Stimulated activated CD8-positive, alpha-beta memory T cell treated with anti-CD3 and anti-CD28 coated beads, Interleukin-15, amount 100 ng/mL, for 1 hour (primary cell): ENCODE measurements at regions not wholly inside any gene's neighbourhood (a gene's known extent, or its start where the extent isn't known, plus 50 kb on each side); places are given as distances from the start of the nearest gene placed in this dataset.

Experiments
- DNase-seq: peaks from one replicate; pipeline ENCODE4 v3.0.0-alpha.2; 2020; ENCODE audit warnings: low read depth

DNA sequence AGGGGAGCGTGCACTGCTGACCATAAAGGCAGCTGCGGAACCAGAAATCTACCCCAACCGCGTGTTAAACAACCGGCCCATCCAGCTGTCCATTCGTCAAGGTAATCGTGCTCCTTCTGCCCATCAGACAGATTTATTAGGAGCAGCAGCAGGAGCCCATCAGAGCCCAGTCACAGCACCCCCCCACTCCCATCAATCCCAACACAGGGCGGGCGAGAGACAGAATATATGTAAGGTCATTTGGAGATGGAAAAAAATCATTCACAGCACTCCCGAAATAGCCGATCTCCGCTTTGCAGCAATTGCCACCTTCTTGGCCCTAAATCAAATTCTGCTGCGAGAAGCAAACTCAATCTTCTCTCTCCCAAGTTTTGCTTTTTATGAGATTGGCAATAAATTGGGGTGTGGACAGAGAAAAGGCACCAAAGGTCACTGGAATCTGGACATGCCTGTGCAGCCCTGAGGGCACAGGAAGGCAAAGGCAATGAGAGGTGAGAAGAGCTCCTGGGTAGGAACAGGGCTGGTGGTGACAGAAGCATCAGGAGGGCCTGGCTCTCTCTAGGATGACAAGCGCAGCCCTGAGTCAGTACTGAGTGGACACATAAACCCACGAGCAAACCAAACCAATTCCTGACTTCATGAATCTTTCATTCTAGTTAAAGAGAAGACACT is 145.0 kb upstream of the ZMIZ1 start:
- DNase-seq = no peak

DNA sequence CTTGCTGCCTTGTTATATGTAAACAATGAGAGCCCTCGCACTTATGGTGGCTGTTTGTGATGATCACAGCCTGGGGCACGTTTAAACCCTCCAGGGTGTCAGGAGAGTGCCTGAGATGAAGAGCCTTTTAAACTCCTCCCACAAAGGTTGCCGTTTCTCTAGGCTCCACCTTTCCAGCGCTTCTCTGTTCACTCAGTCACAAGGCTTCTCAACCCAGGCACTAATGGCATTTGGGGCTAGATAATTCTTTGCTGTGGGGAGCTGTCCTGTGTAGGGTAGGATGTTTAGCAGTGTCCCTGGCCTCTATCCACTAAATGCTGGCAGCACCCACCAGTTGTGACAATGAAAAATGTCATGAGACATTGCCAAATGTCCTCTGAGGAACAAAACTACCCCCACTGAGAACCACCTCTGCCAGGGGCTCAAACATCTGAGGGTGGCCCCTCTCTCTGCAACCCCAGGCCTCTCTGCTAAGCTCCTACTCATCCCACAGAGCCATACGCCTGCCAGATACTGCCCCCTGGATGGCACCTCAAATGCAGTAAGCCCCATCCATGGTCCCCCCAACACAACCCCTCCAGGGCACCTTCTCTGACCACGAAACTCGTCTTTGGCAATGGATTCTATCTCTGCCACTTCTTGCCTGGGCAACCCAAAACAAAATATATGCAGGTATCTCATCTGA is 144.3 kb upstream of the ZMIZ1 start:
- no peak for DNase-seq

DNA sequence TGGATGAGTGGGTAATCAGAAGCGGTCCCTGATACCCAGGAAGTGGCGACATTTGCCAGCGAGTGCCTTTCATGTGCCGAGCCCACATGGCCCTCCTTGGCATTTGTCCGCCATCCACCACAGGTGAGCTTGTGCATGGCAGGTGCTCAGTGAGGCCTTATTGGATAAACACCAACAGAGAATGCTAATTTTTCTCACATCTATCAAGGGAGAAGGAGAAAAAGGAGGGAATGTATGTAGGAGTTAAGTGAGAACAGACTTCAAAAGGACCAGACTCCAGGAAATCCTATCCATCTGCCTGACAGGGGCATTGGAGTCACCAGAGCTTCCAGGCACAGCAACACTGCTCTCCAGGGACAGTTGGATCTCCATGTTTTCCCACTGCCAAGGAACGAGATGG is 143.5 kb upstream of the ZMIZ1 start:
- DNase-seq = no peak

DNA sequence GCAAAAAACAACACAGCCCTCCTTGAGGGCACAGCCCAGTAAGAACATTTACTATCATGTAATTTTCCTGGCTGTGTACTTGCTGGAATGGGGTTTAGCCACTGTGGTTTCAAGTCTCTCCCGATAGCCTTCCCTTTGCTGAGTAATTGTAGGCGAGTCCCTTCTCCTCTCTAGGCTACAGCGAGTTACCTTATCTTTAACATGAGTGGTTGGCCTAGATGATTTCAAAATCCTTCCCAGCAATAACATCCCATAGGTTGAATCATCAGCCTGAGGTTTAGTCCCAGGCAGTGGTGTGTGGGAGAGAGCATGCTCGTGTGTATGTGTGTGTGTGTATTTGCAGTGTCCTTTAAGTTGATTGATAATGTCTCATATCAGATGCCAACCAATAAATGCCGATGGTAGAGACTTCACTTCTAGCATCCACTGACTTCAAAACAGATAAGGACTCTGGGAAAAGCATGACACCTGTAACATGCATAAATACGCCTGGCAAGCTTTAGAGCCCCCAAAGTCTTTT is 142.9 kb upstream of the ZMIZ1 start:
- DNase-seq = no peak

DNA sequence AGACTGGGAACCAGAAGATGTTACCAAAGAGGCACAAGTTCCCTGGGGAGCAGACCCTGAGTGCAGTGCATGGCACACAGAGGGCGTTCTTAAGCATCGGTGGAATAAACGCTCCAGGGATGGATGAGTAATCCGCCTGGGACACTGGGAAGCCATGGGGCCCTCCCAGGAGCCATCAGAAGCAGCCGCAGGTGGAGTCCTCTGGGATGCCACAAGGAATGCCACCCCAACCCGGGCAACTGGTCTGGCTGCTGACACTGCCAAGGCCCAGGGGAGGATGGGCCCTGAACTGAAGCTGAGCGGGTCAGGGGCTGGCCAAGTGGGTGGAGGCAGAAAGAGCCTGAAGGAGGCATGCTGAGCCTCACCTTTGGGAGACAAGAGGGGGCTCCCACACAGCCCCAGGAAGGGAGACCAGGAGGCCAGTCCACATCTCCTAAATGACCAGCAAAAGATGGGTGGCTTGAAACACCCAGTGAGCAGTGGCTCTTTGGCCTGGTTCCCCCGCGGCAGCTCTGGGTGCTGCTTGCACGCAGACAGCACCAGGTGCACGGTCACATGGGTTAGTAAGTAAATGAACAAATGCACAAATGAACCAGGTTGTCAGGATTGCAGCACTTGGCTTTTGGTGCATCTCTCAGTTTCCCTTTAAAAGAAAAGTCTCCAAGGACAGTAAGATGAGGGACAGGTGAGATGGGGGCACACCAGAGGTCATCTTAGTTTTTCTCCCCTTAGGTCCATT is 141.3 kb upstream of the ZMIZ1 start:
- DNase-seq = no peak

DNA sequence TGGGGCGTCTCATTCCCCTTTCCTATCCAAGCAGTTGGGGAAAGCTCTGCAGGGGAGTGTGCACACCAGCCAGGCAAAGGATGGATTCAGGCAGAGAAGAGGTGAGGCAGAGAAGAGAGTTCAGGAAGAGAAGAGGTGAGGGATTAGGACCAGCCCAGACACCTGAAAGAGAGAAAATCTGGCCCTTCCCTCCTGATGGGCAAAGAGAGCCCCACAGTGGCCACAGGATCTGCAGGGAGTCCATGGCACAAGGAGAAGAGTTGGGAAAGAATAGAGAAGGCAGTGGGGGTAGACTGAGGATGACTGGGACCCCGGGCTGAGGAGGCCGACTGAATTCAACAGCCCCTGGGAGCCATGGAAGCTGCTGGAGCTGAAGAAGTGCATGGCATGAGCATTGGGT is 140.4 kb upstream of the ZMIZ1 start:
- DNase-seq = no peak

DNA sequence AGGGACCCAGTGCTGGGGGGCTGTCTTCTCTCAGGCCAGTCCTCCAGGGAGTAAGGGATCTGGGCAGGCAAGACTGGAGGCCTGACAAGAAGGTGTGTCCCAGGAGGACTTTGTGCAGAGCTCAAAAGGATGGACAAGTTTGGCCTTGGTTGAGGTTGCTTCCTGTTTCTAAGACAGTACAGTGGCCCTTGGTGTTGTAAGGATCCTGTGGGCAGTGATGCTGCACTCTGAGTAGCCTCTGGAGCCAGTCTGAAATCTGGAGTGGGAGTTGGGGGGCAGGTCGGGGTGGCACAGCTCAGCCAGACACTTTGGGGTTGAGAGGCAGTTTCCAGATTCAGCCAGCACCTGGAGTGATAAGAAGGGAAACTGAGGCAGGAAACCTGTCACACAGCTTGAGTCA is 139.2 kb upstream of the ZMIZ1 start:
- DNase-seq = no peak

DNA sequence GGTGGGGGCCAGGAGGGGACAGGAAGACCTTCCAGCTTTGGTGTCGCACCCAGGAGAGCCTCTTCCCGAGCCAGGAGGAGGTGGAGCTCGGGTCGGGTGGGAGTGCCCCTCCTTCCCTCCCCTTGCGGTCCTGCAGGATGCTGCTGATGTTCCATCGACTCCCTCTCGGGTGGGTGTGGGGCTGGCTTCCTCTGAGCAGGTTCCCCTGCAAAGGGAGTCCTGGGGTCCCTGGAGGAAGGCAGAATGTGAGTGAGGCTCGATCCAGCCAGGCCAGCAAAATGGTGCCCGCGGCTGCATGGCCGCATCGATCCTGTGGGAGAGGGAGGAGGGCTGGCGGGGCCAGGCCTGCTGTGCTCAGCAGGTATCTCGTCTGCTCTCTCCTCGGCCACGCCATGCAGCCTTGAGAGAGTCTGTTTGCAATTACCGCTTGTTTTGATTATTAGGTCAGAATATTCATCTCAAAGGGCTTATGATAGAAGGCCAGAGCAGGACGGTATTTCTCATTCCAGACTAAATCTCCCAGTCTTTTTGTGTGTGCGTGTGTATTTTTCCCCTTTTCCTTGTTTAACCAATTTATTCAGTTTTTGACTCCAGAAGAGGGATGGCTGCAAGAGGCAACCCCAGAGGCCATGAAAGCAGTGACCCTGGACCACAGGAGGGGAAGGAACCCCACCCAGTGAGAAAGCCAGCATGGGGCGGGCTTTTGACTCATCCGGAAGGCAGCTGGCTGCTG is 137.3 kb upstream of the ZMIZ1 start:
- no peak for DNase-seq

DNA sequence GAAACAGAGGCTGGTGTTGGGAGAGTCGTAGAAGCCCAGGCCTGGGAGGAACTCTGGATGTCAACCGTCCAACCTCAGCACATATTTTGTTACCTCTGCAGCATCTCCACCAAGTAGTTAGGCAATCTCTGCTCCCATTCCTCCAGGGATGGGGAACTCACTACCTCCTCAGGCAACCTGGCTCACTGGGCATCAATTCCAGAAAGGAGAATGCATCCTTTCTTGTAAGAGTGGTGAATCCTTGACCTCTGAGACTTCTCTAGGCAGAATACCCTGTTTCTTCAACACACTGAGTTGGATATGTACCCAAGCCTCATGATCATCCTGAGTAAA is 136.7 kb upstream of the ZMIZ1 start:
- no peak for DNase-seq

DNA sequence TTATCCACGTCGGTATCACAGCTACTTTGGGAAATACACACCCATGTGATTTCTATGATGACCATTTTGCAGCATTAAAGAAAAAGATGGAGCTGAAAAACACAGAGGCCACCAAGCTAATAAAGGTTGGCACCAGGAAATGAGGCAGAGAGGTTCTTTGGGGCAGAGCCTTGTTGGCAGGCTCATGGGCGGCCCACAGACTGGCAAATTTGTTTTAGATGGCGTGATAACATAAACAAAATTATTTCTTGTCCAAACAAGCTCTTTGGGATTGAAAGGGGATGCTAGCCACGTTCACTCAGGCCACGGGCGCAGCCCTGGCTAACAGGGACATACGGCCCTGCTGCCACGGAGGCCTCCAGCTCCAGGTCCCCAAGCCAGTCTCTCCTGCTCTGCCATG is 135.9 kb upstream of the ZMIZ1 start:
- no peak for DNase-seq

DNA sequence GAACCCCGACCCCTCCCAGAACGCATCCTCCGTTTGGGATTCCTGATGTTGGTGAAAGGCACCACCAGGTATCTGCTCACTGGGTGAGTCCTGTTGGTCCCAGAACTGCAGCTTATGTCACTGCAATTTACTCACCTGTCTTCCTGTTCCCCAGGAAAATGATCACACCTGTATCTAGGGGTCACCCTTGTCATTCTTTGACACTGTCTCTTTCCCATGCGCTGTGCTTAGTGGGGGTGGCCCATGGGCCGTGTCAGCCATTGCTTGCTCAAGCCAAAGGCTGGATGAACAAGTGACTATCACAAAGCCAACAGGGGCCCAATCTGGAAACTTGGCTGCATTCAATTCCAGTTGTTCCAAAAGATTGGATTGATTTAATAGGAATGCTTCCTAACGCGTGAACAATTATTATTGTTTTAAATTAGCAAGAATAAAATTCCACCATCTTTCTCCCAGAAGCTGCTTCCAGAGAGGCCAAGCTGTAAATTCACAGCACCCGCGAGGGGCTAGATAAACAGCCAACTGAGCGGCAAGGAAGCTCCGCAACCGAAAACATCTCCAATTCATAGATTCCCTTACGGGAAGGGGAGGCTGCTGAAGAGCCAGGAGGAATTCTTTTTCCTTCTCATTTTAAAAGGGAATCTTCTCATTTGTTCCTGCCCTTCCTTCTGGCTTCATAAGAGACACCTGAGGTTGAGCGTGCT is 134.8 kb upstream of the ZMIZ1 start:
- DNase-seq = no peak

DNA sequence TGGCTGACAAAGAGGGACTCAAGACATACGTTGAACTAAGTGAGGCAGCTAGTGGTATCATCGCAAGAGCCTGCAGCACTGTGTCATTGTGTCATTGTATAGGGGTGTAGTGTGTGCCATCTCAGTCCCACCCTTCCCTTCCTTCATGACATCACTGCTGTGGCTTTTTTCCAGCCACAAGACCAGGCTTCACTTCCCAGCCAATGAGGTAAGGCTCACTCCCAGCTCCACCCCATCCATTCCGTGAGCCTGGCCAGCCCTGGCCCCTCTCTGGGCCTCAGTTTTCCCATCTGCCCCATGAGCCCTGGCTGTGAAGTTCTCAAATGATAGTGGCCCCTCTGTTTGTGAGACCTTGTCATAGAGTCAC is 134.3 kb upstream of the ZMIZ1 start:
- no peak for DNase-seq

DNA sequence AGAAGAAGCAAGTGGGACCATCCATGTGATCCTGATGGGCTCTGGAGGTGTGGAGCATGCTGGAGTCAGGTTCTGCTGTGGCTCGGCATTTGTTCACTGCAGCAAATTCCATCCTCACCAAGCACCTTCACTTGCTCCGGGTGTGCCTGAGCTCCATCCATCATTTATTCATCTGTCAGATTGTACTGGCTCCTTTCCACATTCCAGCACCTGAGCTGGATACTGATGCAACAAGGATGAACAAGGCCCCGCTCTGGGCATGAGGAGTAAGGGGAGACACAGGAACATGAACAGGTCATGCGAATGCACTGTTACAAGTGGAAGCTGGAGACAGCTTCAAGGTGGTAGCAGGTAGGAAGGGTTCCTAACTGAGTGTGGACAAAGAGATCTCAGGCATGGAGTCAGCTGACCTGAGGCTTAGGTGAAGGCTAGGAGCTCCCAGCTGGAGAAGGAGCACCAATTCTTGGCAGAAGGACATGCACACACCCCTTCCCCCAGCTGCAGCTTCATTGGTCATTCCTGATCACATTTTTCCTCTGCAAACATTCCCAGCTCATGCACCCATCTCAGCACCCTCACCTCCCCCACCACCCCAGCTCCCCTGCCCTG is 133.7 kb upstream of the ZMIZ1 start:
- DNase-seq = no peak

DNA sequence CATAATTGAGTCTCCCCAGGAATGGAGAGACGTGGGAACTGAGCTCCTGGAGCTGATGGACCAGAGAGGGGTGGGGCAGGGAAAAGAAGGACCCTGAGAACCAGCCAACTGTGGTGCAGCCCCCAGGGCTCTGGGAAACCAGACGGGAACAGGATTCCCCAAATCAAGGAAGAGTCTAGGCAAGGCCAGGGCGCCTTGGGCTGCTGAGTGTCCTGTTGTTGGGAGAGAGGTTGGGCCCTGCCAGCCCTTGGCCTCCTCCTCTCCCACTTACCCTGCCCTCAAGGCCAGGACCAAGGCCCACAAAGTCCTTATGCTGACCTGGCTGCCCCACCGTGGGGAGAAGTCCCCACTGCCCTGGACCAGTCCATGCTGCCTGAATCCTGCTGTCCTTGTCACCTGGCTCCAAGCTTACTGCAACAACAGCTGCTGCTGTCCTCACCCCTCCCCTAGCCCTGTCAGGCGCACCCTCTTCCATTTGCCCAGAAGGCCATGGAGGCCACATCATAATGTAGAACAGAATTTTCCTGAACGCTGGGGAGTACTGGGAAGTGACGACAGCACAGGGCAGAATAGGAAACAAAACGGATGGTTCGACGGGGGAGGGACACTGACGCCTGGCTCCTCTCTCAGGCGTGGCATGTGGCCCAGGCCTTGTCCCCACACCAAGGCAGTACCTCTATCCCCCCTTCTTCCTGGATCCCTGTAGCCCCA is 132.9 kb upstream of the ZMIZ1 start:
- no peak for DNase-seq

DNA sequence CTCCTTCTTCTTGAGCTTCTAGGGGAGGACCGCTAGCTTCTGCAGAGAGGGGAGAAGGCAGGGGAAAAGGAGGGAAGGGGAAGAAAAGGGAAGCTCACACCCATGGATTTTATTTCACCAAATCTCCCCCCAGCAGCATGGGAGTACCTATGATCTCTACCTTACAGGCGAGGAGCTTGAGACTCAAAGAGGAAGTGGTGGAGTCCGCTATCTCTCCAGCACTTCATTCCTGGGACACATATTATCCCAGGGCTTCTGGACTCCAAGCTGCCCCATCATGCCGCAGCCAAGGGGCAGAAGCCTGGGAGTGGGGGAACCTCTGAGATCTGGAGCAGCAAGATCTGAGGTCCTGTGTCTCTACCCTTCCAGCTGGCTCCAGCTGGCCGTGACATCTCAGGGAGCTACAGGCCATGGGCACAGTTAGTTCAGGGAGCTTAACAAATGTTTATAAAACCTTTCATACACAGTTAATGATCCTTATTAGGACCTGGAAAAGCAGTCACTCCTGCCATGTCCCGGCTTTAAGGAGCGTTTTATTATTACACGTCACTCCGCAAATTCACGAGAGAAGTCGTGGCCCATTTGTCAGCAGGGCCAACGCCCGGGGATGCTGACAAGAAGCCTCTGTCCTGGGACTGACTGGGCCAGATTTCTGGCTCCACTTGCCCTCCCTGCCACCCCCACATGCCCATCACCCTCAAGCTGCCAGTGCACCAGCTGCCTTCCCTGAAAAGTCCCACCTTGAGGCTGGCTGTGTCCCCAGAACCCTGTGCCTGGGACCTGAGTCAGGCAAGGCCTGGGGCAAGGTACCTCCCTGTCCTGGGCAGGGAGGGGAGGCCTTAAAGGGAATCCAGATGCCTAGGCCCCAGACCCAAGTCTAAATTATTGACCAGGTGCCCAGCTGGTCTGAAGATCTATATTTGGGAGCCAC is 132.1 kb upstream of the ZMIZ1 start:
- DNase-seq = no peak

DNA sequence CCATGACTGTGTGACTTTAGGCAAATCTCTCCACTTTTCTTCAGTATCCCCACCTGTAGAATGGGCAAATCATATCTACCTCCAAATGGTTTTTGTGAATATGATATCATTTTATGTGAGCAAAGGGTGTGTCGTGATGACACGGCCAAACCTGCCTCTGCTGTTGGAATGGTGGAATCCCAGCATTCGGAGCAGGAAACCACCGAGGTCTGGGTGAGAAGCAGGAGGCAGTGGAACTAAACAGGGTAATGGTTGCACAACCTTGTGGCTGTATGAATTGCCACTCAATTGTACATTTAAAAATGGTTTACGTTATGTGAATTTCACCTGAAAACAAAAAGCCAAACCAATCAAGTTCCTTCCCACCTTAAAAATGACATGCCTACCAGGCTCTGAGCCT is 131.4 kb upstream of the ZMIZ1 start:
- DNase-seq = no peak

DNA sequence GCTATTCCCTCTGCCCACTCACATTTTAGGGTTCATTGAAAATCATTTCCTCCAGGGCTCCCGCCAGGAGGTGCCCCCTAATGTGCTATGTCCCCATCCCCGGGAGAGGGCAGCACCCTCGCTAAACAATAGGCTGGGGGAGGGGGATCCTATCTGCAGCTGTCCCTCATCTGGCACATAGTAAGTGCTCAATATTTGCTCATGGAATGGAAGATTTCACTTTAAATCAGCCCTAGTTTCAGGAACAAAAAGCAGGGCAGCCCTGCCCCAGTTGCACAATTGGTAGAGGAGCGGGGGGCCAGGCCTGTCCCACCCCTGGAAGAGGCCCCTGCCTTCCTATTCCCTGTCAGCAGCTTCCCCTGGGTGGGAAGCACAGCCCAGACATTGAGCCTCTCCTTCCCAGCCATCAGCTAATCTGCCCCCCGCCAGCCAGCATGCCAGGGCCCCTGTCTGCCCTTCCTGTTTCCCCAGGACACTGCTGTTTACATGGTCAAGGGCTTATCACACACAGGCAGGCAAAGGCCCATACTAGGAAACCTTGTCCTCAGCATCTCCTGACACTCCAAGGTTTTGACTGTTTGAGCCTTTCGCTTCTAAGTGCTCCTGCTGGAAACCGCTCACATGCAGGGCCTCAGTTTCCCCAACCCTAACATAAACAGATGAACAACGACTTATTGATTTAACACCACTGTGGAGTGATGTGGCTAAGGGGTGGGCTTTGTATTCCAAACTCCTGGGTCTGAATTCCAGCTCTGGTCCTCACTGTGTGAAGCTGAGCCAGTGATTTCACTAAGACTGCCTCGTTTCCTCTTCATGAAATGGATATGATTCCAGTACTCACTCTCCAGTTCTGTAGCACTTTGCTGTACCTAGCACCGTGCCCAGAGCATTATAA is 130.7 kb upstream of the ZMIZ1 start:
- no peak for DNase-seq

DNA sequence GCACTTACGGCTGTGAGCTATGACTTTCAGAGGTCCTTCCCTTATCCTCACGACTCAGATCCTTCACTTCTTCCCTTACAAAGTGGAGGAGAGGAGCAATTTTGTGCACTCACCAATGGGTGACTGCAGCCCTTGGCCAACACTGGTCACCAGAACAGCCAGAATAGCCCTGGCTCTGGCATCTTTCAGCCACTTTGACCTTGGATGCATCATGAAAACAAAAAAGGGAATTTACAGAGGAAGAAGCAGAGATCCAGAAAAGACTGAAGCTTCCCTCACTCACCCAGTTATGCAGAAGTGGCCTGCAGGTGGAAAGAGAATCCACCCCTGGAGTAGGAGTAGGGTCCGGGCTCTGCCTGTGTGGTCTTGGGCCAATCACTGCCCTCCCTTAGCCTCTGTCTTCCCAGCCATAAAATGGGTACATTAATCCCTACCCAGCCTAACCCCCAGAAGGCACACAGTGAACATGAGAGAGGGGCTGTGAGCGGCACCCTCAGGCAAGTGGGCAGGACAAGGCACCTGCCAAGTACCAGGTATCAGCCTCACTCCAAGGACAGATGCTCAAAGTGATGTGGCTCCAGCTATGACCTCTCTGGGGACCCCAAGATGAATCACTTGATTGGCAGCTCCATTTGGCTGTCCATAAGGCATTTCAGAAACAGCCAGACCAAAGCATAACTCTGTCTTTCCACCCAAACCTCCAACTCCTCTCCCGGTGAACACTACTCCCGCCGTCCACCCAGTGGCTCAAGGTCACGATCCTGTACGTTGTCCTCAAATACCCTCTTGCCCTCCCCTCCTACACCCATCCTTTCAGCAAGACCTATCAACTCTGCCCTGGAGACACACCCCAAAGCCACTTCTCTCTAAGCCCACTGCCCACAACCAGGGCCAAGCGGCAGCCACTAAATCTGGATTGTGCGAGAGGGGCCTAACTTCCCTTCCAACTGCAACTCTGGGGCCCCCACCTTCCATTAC is 129.8 kb upstream of the ZMIZ1 start:
- DNase-seq = no peak
